ENCODE measurements at regions not wholly inside any gene's neighbourhood (a gene's known extent, or its start where the extent isn't known, plus 50 kb on each side); places are given as distances from the start of the nearest gene placed in this dataset.

GRCh38 chr21:28442085-28442484 lies 550.6 kb downstream of the LTN1 start:
- no peak for TF ChIP-seq POLR2A (IDR thresholded peaks at IDR 0.05)
- no peak for TF ChIP-seq CTCF (IDR thresholded peaks at IDR 0.05)
- no peak for TF ChIP-seq POLR2AphosphoS5 (IDR thresholded peaks at IDR 0.05)
